ENCODE measurements at regions not wholly inside any gene's neighbourhood (a gene's known extent, or its start where the extent isn't known, plus 50 kb on each side); places are given as distances from the start of the nearest gene placed in this dataset.

GRCh38 chr7:16027396-16027795 lies 340.9 kb upstream of the MEOX2 start:
- no peak for DNase-seq (ENCODE audit: extremely low read depth, low read depth)

DNA sequence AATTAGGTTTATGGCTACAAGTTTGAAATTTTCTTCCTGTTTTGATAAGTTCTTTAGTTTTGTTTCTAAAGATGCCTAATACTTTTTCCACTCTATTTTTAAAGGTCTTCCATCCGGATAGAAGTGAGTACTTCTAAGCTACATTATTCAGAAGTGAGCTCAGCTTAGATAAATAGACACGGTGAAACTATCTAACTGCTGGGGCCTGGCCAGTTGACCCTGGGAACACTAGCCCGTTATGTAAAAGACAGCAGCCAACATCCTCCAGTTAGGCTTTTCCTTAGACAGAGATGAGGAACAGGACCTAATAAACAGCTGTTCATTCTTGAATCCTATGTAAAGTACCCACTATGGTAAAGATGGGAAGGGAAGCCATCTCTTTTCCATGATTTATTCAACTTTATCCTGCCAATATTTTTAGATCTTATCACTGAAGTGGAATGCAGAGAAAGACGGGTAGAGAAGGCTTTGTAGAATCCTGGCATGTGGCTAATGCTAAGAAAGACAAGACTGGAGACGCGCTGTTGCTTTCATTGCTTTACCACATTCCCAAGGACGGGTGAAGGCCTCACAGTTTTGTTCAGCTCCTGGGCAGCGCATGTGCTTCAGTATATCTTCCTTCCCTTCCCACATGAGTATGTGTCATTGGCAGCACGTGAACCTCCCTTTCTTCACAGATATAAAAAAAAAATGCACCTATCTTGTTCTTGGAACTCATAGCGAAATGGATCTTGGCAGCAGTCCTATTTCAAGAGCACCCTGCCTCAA lies 340.0 kb upstream of the MEOX2 start:
- no peak for DNase-seq (ENCODE audit: extremely low read depth, low read depth)

- DNase-seq (ENCODE audit: extremely low read depth, low read depth), result no peak
Observed at GRCh38 chr7:16025696-16026095, 339.2 kb upstream of the MEOX2 start.

DNA sequence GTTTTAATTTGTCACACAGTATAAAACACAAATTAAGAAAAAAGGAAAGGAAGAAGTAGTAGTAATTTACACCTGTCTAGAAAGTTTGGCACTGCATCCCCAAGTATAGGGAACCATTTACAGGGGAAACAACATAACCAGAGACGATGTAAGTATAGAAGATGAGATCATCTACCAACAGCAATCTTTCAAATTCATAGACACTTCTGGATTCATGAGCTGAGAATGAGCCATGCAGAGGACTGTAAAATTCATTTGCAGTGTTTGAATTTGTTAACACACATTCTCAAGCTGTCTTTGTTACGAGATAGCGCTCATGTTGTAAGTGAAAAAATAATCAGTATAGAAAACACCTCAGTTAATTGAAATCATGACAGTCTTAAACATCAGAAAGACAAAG lies 337.0 kb upstream of the MEOX2 start:
- DNase-seq (ENCODE audit: extremely low read depth, low read depth), result no peak

DNA sequence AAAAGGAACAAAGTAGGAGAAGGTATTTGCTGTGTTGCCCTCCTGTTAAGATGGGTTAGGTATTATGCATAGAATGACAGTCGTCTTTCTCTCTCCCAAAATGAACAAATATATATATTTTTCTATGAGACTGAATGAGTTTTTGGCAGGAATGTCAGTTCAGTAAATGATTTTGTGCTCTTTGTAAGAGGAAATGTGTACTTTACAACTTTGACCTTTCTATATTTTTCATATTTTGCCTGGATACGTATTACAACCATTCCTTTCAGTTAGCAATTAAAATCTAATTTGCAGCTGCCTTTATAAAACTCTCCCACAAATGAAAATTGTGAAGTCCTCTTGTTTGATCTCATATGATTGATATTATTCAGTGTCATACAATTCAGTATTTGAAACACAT lies 336.6 kb upstream of the MEOX2 start:
- no peak for DNase-seq (ENCODE audit: extremely low read depth, low read depth)

DNA sequence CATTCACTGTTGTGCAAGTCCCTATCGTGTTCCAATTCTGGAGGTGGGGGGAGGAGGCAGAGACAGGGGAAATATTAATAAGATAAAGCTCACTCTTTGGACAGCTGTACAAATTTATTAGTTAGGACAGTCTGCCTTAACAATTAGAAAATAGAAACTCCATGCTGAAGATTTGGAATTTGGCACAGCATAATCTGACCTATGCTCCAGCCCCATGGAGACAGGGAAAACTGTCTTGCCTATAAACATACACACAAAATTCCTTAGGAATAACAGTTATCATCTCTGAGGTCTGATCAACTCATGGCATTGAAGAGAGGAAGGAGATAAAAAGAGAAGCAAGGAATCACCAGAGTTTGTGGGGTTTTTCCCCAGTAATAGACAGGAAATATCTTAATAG lies 335.4 kb upstream of the MEOX2 start:
- DNase-seq (ENCODE audit: extremely low read depth, low read depth), result no peak

GRCh38 chr7:16015981-16016380 lies 329.5 kb upstream of the MEOX2 start:
- DNase-seq (ENCODE audit: extremely low read depth, low read depth), result no peak

DNA sequence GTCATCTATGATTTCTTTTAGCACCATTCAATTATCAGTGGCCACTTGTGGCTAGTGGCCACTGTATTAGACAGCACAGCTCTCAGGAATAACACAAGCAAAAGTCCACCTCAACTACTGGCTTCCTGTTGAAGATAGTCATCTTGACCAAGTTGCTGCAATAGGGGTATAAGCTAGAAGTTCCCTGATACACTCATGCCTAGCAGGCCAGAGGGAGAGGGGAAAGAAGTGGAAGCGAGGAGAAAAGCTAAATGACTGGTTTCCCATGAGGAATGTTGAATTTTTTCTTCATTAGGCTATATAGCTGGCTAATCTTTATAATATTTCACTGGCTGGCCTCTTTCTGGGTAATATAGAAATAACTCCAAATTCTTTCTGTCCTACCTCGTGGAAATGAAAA lies 327.5 kb upstream of the MEOX2 start:
- DNase-seq (ENCODE audit: extremely low read depth, low read depth), result no peak

DNA sequence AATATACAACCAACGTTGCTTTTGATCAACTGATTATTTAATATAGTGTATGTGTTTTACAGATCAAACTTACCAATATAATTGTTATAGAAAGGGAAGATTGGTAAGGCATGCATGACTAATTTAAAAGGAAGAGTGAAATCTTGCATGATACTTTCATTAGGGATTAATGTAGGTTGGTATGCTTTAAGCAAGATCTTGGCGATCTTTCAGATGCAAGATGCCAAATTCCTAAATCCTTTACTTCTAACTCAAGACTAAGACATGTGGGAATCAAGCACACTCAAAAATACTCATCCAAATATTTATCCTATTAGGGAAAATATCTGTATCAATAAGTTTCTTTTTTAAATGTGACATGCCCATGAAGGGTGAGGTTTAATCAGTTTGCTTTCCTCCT lies 321.4 kb upstream of the MEOX2 start:
- no peak for DNase-seq (ENCODE audit: extremely low read depth, low read depth)

- no peak for DNase-seq (ENCODE audit: extremely low read depth, low read depth)
Observed at GRCh38 chr7:16004702-16005101, 318.2 kb upstream of the MEOX2 start.

DNA sequence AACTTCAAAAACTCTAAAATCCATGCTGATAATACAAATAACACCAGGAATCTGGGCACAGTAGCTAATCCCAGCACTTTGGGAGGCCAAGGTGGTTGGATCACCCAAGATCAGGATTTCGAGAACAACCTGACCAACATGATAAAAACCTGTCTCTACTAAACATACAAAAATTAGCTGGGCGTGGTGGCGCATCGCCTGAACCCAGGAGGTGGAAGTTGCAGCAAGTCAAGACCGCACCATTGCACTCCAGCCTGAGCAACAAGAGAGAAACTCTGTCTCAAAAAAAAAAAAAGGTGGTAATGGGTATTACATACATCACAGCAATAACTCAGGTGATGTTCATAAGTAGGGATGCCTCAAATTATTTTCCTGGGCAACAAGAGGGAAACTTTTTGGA lies 315.0 kb upstream of the MEOX2 start:
- no peak for DNase-seq (ENCODE audit: extremely low read depth, low read depth)

GRCh38 chr7:15998617-15999016 lies 312.1 kb upstream of the MEOX2 start:
- DNase-seq (ENCODE audit: extremely low read depth, low read depth), result no peak

- no peak for DNase-seq (ENCODE audit: extremely low read depth, low read depth)
Observed at GRCh38 chr7:15995027-15995426, 308.5 kb upstream of the MEOX2 start.

- no peak for DNase-seq (ENCODE audit: extremely low read depth, low read depth)
Observed at GRCh38 chr7:15989194-15989593, 302.7 kb upstream of the MEOX2 start.

DNA sequence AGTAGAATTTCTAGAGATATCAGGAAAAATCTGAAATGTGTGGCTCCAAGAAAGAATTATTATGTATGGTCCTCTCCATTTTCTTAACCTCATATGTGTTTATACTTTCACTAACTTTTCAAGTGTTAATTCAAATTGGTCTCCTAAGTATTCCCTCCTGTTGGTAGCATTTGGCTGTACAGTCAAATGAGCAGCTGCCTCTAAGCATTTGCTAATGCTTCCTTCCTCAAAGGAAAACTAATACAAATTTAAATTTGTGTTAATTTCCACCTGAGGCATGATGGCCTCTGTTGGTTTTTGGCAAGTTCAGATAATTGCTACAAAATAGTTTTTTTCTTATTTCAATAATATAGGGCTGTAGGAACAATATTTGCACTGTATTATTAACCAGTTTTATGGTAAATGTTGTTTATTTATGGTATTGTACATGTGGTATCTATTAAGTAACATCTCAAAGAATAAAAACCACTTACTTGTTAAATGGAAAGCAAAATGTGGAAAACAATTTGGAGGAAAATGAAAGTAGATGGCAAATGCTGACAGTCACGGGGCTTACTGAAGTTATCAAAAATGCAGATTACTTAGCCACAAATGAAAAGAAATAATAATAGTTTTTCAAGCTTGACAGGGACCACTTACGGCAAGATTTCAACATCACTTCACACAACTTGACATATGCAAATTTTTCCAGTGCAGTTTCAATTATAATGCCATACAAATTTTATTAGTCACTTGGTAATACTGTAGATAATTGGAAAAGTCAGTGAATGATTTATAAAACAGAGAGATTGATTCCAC lies 299.3 kb upstream of the MEOX2 start:
- DNase-seq (ENCODE audit: extremely low read depth, low read depth), result no peak

DNA sequence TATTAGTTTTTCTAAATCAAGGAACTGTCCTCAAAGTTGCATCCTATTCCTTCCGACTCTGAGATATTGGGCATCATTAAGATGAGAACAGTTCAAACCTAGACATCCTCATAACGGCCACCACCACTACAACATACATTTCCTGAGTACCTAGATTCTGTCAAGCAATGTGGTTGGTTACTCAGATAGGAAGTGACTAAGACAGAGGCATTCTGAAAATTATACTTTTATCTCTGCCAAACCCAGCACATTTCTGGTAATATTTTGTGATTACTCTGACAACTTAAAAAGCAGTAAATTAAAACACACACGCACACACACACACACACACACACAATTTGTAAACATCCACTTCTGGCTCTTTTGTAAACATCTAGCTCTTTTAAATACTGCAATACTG lies 291.2 kb upstream of the MEOX2 start:
- DNase-seq (ENCODE audit: extremely low read depth, low read depth), result no peak

DNA sequence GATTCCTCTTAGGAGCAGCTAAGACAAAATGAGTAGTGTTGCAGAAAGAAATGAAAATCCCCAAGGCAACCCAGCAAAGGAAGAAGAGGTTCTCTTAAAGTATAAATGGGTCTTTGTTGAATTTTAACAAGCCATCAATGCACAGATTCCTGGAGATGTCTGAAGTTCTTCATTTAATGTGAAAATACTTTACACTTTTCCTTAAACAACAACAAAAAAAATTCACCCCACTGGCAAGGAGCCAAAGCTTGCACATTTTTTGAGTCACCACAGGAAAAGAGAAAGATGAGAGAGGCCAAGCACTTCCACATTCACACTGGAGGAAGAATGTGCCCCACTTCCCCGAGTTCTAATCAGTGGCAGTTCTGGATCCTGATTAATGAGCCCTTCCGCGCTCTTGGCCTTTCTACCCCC lies 286.4 kb upstream of the MEOX2 start:
- no peak for DNase-seq (ENCODE audit: extremely low read depth, low read depth)

DNA sequence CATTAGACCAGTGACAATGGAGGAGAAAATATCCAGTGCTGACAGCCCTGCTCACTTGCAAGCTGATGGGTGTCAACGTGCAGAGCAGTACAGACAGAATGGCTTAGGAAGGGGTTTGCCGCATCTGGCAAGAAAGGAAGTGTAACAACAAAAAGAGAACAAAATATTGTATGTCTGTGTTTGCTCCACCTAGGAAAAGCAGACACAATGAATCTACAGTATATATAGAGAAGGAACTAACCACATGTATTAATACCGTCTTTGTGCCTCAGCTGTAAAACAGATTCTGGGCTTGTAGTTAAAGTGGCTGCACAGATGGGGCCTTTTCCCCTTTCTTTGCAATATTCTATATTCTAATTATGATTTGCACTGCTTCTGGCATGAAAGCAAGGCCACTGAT lies 281.1 kb upstream of the MEOX2 start:
- no peak for DNase-seq (ENCODE audit: extremely low read depth, low read depth)

- DNase-seq (ENCODE audit: extremely low read depth, low read depth), result no peak
Observed at GRCh38 chr7:15967121-15967520, 280.6 kb upstream of the MEOX2 start.

DNA sequence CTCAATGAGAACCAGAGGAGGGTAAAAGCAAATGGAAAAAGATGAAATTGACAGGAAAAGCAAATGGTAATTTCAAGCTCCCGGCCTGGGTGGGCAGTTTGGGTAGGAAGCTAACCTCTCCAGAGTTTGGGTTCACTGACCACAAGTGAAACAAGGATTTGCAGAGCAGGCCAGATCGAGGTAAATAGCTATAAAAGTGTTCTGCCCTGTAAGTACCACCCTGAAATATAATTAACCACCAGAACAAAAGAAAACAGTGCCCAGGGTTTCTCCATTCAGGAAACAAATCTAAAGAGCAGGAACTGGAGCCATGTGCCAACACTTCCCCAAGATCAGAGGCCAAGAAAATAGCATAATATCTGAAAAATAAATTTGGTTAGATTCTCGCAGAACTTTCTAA lies 276.7 kb upstream of the MEOX2 start:
- DNase-seq (ENCODE audit: extremely low read depth, low read depth), result no peak

- DNase-seq (ENCODE audit: extremely low read depth, low read depth), result no peak
Observed at GRCh38 chr7:15954671-15955354, 268.3 kb upstream of the MEOX2 start.

- no peak for DNase-seq (ENCODE audit: extremely low read depth, low read depth)
Observed at GRCh38 chr7:15950299-15950698, 263.8 kb upstream of the MEOX2 start.

All from NCI-H460 (cell line).